Spinal cord (tissue), 9 donors: ENCODE measurements at regions not wholly inside any gene's neighbourhood (a gene's known extent, or its start where the extent isn't known, plus 50 kb on each side); places are given as distances from the start of the nearest gene placed in this dataset.
A peak's percentile ranks its signal among the peaks of the same experiment; 100 is the strongest.

Experiments
- DNase-seq, 6 donors: peaks; one replicate each; pipeline versions ENCODE4 v3.0.0 to v3.0.0-alpha.2; 2013 to 2015; ENCODE audit warnings: low spot score in 6 of 6, low read depth in 4 of 6
- H3K27ac ChIP-seq: one replicate; pipeline ENCODE4 v1.5.1; 2013; ENCODE audit warnings: low read depth, low read length, control low read depth
- H3K27me3 ChIP-seq: one replicate; pipeline ENCODE4 v1.6.1; 2013; ENCODE audit warnings: low read length; ENCODE audit not compliant: control insufficient read depth, insufficient read depth
- H3K36me3 ChIP-seq: one replicate; pipeline ENCODE4 v1.6.1; 2013; ENCODE audit warnings: low read length; ENCODE audit not compliant: control insufficient read depth, insufficient read depth
- H3K4me1 ChIP-seq: one replicate; pipeline ENCODE4 v1.6.1; 2013; ENCODE audit warnings: low read length; ENCODE audit not compliant: control insufficient read depth, insufficient read depth
- H3K4me3 ChIP-seq: one replicate; pipeline ENCODE4 v1.5.1; 2013; ENCODE audit warnings: low read depth, low read length, control low read depth
- H3K9me3 ChIP-seq: one replicate; pipeline ENCODE4 v1.6.1; 2013; ENCODE audit warnings: low read length; ENCODE audit not compliant: control insufficient read depth, insufficient read depth
- WGBS: methylation state at CpG from one replicate; pipeline ENCODE4 v1.1.5; 2013; ENCODE audit warnings: missing lambda C conversion rate; ENCODE audit not compliant: insufficient coverage; 5-methylcytosine and 5-hydroxymethylcytosine counted together
- donor health status: healthy.

GRCh38 chr5:6280425-6281100, 97.8 kb downstream of the MED10 start:
- 71% methylated on average over 1 of the region's 6 CpGs for WGBS
- no peaks in the 10 kb centered on the region for H3K36me3 ChIP-seq
- DNase-seq: no peak
- peaks cover 3% of the 10 kb centered on the region for H3K9me3 ChIP-seq
- H3K4me3 ChIP-seq: no peak overlapping the region
- H3K27me3 ChIP-seq: no peaks in the 10 kb centered on the region
- no peaks in the 10 kb centered on the region for H3K4me1 ChIP-seq
- no peak overlapping the region for H3K27ac ChIP-seq

- Histone ChIP-seq H3K4me1 (no peaks in the 10 kb centered on the region), H3K27ac (no peak overlapping the region), H3K27me3 (no peaks in the 10 kb centered on the region), H3K4me3 (no peak overlapping the region), H3K9me3 (no peaks in the 10 kb centered on the region), H3K36me3 (no peaks in the 10 kb centered on the region)
- 71% methylated on average over 5 of the region's 5 CpGs for WGBS
- no peak for DNase-seq
These were observed 98.7 kb downstream of the MED10 start for GRCh38 chr5:6279607-6280006.

DNA sequence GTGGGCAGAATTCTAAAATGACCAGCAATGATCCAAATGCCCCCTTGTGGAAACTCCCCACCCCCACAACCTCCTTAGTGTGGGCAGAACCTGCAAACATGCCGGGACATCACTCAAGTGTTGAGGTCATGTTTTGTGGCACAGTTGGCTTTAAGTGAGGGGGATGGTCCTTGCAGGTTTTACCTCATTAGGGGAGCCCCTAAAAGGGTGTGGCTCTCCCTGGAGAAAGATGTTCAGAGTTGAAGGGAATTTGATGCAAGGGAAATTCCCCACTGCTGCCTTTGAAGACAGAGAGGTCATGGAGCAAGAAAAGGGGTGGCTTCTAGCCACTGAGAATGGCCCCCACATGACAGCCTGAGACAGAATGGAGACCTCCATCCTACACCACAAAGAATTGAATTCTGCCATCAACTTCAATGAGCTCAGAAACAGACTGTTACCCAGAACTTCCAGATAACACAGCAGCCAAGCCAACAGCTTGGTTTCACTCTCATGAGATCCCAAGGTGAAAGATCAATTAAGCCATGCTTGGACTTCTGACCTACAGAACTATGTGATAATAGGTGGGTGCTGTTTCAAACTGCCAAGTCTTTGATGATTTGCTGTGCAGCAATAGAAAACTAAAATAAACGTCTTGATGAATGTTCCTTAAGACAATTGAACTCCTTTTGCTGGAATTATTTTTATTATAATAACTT, 103.4 kb downstream of the MED10 start:
- no peak overlapping the region for H3K27ac ChIP-seq
- no peak for DNase-seq
- WGBS: no CpG with 5 or more reads among the region's 2 CpGs
- no peaks in the 10 kb centered on the region for H3K4me1 ChIP-seq
- H3K36me3 ChIP-seq: no peaks in the 10 kb centered on the region
- H3K27me3 ChIP-seq: no peaks in the 10 kb centered on the region
- H3K9me3 ChIP-seq: no peaks in the 10 kb centered on the region
- H3K4me3 ChIP-seq: no peak overlapping the region

GRCh38 chr5:6273749-6274148, 104.6 kb downstream of the MED10 start:
- Histone ChIP-seq H3K27me3 (no peaks in the 10 kb centered on the region), H3K9me3 (no peaks in the 10 kb centered on the region), H3K4me1 (no peaks in the 10 kb centered on the region), H3K4me3 (no peak overlapping the region), H3K27ac (no peak overlapping the region), H3K36me3 (no peaks in the 10 kb centered on the region)
- WGBS: 71% methylated on average over 4 of the region's 4 CpGs
- DNase-seq: no peak

- no peak for DNase-seq
- Histone ChIP-seq H3K9me3 (no peaks in the 10 kb centered on the region), H3K27ac (no peak overlapping the region), H3K27me3 (no peaks in the 10 kb centered on the region), H3K4me1 (no peaks in the 10 kb centered on the region), H3K4me3 (no peak overlapping the region), H3K36me3 (no peaks in the 10 kb centered on the region)
- 86% methylated on average over 4 of the region's 10 CpGs for WGBS
These were observed 105.1 kb downstream of the MED10 start for GRCh38 chr5:6273090-6273735.

DNA sequence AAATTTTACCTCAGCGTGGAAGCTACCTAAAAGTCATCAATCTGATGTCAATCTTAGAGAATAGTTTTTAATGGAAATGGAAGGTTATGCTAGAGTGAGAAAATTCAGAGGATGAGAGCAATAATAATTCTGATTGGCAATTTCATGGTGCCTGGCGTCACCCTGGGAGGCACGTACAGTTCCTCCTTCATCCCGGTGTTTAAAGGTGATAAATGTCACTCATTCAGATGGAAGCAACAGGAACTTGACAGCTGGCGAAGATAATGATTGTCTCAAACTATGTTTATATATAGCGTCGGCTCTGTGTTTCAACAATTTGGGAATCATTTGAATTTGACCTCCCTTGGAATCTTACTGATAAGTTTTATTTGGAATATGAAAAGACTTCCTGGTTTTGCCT, 108.4 kb downstream of the MED10 start:
- WGBS: 89% methylated on average over 6 of the region's 7 CpGs
- Histone ChIP-seq H3K4me3 (no peak overlapping the region), H3K27ac (no peak overlapping the region), H3K4me1 (no peaks in the 10 kb centered on the region), H3K36me3 (no peaks in the 10 kb centered on the region), H3K9me3 (no peaks in the 10 kb centered on the region), H3K27me3 (no peaks in the 10 kb centered on the region)
- peak in 1 of 6 donors; percentile 76 for DNase-seq

GRCh38 chr5:6266671-6267197, 111.6 kb downstream of the MED10 start:
- H3K36me3 ChIP-seq: no peaks in the 10 kb centered on the region
- H3K9me3 ChIP-seq: no peaks in the 10 kb centered on the region
- no peak overlapping the region for H3K4me3 ChIP-seq
- DNase-seq: no peak
- no peak overlapping the region for H3K27ac ChIP-seq
- no peaks in the 10 kb centered on the region for H3K4me1 ChIP-seq
- WGBS: no CpG with 5 or more reads among the region's 3 CpGs
- H3K27me3 ChIP-seq: no peaks in the 10 kb centered on the region

DNA sequence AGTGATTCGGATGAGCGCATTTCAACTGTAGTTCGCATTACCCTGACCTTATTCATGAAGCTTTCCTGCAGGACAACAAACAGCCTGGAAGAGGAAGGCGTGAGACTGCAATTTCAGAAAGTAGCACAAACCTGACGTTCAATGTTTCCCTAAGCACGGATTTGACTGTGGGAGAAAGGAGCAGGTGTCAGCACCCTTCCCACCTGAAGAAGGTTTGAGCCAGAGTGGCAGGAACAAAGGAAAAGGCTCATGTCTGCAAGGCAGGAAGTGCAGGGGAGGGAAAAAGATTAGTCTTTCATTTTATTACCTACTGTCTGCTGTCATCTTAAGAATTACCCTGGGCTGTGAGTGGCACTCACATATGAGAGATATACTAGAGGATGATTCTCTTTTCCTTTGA, 114.0 kb downstream of the MED10 start:
- peaks cover 4% of the 10 kb centered on the region for H3K4me1 ChIP-seq
- H3K27me3 ChIP-seq: no peaks in the 10 kb centered on the region
- WGBS: 80% methylated on average over 3 of the region's 6 CpGs
- H3K27ac ChIP-seq: no peak overlapping the region
- no peaks in the 10 kb centered on the region for H3K9me3 ChIP-seq
- H3K4me3 ChIP-seq: no peak overlapping the region
- H3K36me3 ChIP-seq: no peaks in the 10 kb centered on the region
- no peak for DNase-seq

DNA sequence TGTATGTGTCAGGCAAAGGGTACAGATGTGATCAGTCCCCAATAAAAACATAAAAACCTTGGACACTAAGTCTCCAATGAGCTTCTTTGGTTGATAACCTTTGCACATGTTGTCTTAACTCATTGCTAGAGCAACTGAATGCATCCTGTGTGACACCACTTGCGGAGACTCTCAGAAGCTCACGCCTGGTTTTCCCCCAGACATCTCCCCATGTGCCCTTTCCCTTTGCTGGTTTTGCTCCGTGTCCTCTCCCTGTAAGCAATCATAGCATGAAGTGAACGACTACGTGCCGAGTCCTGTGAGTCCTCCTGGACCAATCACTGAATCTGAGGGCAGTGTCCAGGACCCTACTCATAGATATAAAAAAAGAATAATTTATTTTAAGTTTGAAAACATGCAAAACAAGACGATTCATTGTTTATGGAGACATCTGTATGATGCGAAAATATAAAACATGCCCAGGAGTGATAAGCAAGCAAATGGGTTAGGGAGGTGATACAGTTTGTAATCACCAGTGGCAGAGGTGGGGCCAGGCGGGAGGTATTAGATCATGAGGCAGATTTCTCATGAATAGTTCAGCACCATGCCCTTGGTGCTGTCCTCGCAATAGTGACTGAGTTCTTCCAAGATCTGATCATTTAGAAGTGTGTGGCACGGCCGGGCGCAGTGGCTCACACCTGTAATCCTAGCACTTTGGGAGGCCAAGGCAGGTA, 115.5 kb downstream of the MED10 start:
- no peak for DNase-seq
- WGBS: 94% methylated on average over 9 of the region's 13 CpGs
- H3K27ac ChIP-seq: no peak overlapping the region
- H3K36me3 ChIP-seq: no peaks in the 10 kb centered on the region
- peaks cover 4% of the 10 kb centered on the region for H3K4me1 ChIP-seq
- H3K9me3 ChIP-seq: no peaks in the 10 kb centered on the region
- no peaks in the 10 kb centered on the region for H3K27me3 ChIP-seq
- no peak overlapping the region for H3K4me3 ChIP-seq
